OCI-LY3 (cell line): ENCODE measurements at regions not wholly inside any gene's neighbourhood (a gene's known extent, or its start where the extent isn't known, plus 50 kb on each side); places are given as distances from the start of the nearest gene placed in this dataset.

ENCODE experiments used
- H2AFZ ChIP-seq: fragments of 200-600, 300-600 bp; shearing (Covaris generic); 2 replicates; pipeline ENCODE4 v1.6.0; 2014; ENCODE audit warnings: antibody characterized with exemption, low read depth, low read length
- H3K27ac ChIP-seq: fragments of 200-600, 300-600 bp; sonication (generic); 2 replicates; pipeline ENCODE4 v1.5.1; 2014; ENCODE audit warnings: mild to moderate bottlenecking, low read length, moderate library complexity, mixed read lengths
- H3K27me3 ChIP-seq: fragments of 200-600, 300-600 bp; sonication (generic); 2 replicates; pipeline ENCODE4 v1.6.1; 2014; ENCODE audit warnings: low read depth, low read length, mixed read lengths
- H3K36me3 ChIP-seq: fragments of 200-600, 300-600 bp; sonication (generic); replicated peaks from 2 replicates; pipeline ENCODE3; 2014; ENCODE audit warnings: low read depth, low read length, mixed read lengths
- H3K4me1 ChIP-seq: fragments of 300-600, 200-600 bp; sonication (generic); 2 replicates; pipeline ENCODE4 v1.6.1; 2014; ENCODE audit warnings: low read length, mixed read lengths
- H3K4me2 ChIP-seq: fragments of 200-600, 300-600 bp; sonication (generic); 2 replicates; pipeline ENCODE4 v1.6.1; 2014; ENCODE audit warnings: low read length, mixed read lengths
- H3K4me3 ChIP-seq: fragments of 300-600, 200-600 bp; sonication (generic); 2 replicates; pipeline ENCODE4 v1.5.1; 2014; ENCODE audit warnings: antibody characterized with exemption, mild to moderate bottlenecking, low read length, moderate library complexity
- H3K79me2 ChIP-seq: fragments of 300-600, 200-600 bp; shearing (Covaris generic); 2 replicates; pipeline ENCODE4 v1.6.1; 2014; ENCODE audit warnings: mild to moderate bottlenecking, low read length, mixed read lengths
- H3K9ac ChIP-seq: fragments of 300-600, 200-600 bp; shearing (Covaris generic); 2 replicates; pipeline ENCODE4 v1.6.0; 2014; ENCODE audit warnings: mild to moderate bottlenecking, low read length, moderate library complexity
- H3K9me3 ChIP-seq: fragments of 200-600, 300-600 bp; shearing (Covaris generic); 2 replicates; pipeline ENCODE4 v1.6.1; 2014; ENCODE audit warnings: low read length, mixed read lengths; ENCODE audit not compliant: insufficient read depth
- H4K20me1 ChIP-seq: fragments of 200-600, 300-600 bp; sonication (generic); 2 replicates; pipeline ENCODE4 v1.6.1; 2016; ENCODE audit warnings: low read length, mixed read lengths; ENCODE audit not compliant: insufficient read depth
- CTCF ChIP-seq: fragments of 200-600, 300-600 bp; sonication (generic); IDR thresholded peaks from 2 replicates; pipeline ENCODE4 v1.5.1; 2014; ENCODE audit warnings: antibody characterized with exemption, low read length, low read depth
- EZH2phosphoT487 ChIP-seq: fragments of 200-600 bp; shearing (Covaris generic); IDR thresholded peaks from 2 replicates; pipeline ENCODE4 v1.6.1; 2018; ENCODE audit warnings: antibody characterized with exemption, mixed run types, low read depth

GRCh38 chr18:6563896-6564295, 149.2 kb upstream of the L3MBTL4 start:
- Histone ChIP-seq H3K9ac (no peak overlapping the region), H3K9me3 (no peaks in the 10 kb centered on the region), H3K79me2 (no peaks in the 10 kb centered on the region), H3K4me2 (no peak overlapping the region), H3K4me3 (no peak overlapping the region), H3K36me3 (no peaks in the 10 kb centered on the region), H3K27ac (no peak overlapping the region), H3K27me3 (no peaks in the 10 kb centered on the region), H3K4me1 (no peaks in the 10 kb centered on the region), H4K20me1 (no peaks in the 10 kb centered on the region), H2AFZ (no peak overlapping the region)
- no peak for TF ChIP-seq EZH2phosphoT487
- TF ChIP-seq CTCF: no peak

- Histone ChIP-seq H3K36me3 (no peaks in the 10 kb centered on the region), H3K9ac (no peak overlapping the region), H3K4me1 (no peaks in the 10 kb centered on the region), H2AFZ (no peak overlapping the region), H3K79me2 (no peaks in the 10 kb centered on the region), H3K27me3 (no peaks in the 10 kb centered on the region), H3K9me3 (no peaks in the 10 kb centered on the region), H3K4me3 (no peak overlapping the region), H4K20me1 (no peaks in the 10 kb centered on the region), H3K27ac (no peak overlapping the region), H3K4me2 (no peak overlapping the region)
- TF ChIP-seq EZH2phosphoT487 (no peak), CTCF (no peak)
These were observed 150.5 kb upstream of the L3MBTL4 start for GRCh38 chr18:6564950-6565814.

- Histone ChIP-seq H3K4me1 (no peaks in the 10 kb centered on the region), H4K20me1 (no peaks in the 10 kb centered on the region), H3K27ac (no peak overlapping the region), H3K4me2 (no peak overlapping the region), H2AFZ (no peak overlapping the region), H3K79me2 (no peaks in the 10 kb centered on the region), H3K27me3 (no peaks in the 10 kb centered on the region), H3K36me3 (no peaks in the 10 kb centered on the region), H3K9ac (no peak overlapping the region), H3K4me3 (no peak overlapping the region), H3K9me3 (no peaks in the 10 kb centered on the region)
- no peak for TF ChIP-seq CTCF
- TF ChIP-seq EZH2phosphoT487: no peak
These were observed 151.0 kb upstream of the L3MBTL4 start for GRCh38 chr18:6565815-6566081.

- H3K4me3 ChIP-seq: no peak overlapping the region
- no peaks in the 10 kb centered on the region for H3K36me3 ChIP-seq
- no peaks in the 10 kb centered on the region for H3K79me2 ChIP-seq
- H3K9ac ChIP-seq: no peak overlapping the region
- no peaks in the 10 kb centered on the region for H3K27me3 ChIP-seq
- TF ChIP-seq CTCF: no peak
- H3K27ac ChIP-seq: no peak overlapping the region
- no peaks in the 10 kb centered on the region for H3K9me3 ChIP-seq
- H3K4me2 ChIP-seq: no peak overlapping the region
- no peaks in the 10 kb centered on the region for H3K4me1 ChIP-seq
- H2AFZ ChIP-seq: no peak overlapping the region
- H4K20me1 ChIP-seq: no peaks in the 10 kb centered on the region
These were observed 151.7 kb upstream of the L3MBTL4 start for GRCh38 chr18:6566338-6566911.
